Fibroblast of lung (primary cell): ENCODE measurements at regions not wholly inside any gene's neighbourhood (a gene's known extent, or its start where the extent isn't known, plus 50 kb on each side); places are given as distances from the start of the nearest gene placed in this dataset.

ENCODE experiments used
- DNase-seq, 2 donors: peaks; one replicate each; pipeline versions ENCODE4 v3.0.0 to v3.0.0-alpha.2; 2010; ENCODE audit warnings: low read depth in 2 of 2
- H2AFZ ChIP-seq: 2 replicates; pipeline ENCODE4 v1.5.1; 2012; ENCODE audit warnings: low read length, control low read depth, inconsistent platforms
- H3K27ac ChIP-seq: 2 replicates; pipeline ENCODE4 v1.5.1; 2011; ENCODE audit warnings: low read length, control low read depth; ENCODE audit not compliant: insufficient read depth
- H3K27me3 ChIP-seq: 2 replicates; pipeline ENCODE4 v1.5.1; 2011; ENCODE audit warnings: mild to moderate bottlenecking, low read length; ENCODE audit not compliant: control insufficient read depth, insufficient read depth
- H3K36me3 ChIP-seq: 2 replicates; pipeline ENCODE4 v1.5.1; 2011; ENCODE audit warnings: low read length; ENCODE audit not compliant: control insufficient read depth, insufficient read depth
- H3K4me1 ChIP-seq: 2 replicates; pipeline ENCODE4 v1.5.1; 2011; ENCODE audit warnings: low read length; ENCODE audit not compliant: control insufficient read depth, insufficient read depth; ENCODE audit errors: extremely low read depth
- H3K4me2 ChIP-seq: 2 replicates; pipeline ENCODE4 v1.5.1; 2011; ENCODE audit warnings: low read length, control low read depth; ENCODE audit not compliant: insufficient read depth; ENCODE audit errors: extremely low read depth
- H3K4me3 ChIP-seq, 4 experiments: fragments of 200-600 bp in 1 of 4; sonication (generic) in 1 of 4; replicated peaks in 1 of 4; 2 replicates each; pipeline ENCODE4 v1.5.1; 2011 to 2016; ENCODE audit warnings: low read length in 4 of 4, low read depth in 3 of 4, mild to moderate bottlenecking in 3 of 4, control low read depth in 2 of 4, inconsistent platforms in 1 of 4, mixed read lengths in 1 of 4; ENCODE audit not compliant: insufficient read depth in 1 of 4; ENCODE audit errors: control extremely low read depth in 1 of 4
- H3K79me2 ChIP-seq: 2 replicates; pipeline ENCODE4 v1.5.1; 2012; ENCODE audit warnings: mild to moderate bottlenecking, low read length, inconsistent platforms; ENCODE audit not compliant: control insufficient read depth, insufficient read depth
- H3K9ac ChIP-seq: 2 replicates; pipeline ENCODE4 v1.5.1; 2011; ENCODE audit warnings: mild to moderate bottlenecking, low read length, control low read depth; ENCODE audit not compliant: insufficient read depth
- H3K9me3 ChIP-seq: 2 replicates; pipeline ENCODE4 v1.5.1; 2012; ENCODE audit warnings: low read depth, low read length; ENCODE audit not compliant: control insufficient read depth, insufficient read depth
- H4K20me1 ChIP-seq: 2 replicates; pipeline ENCODE4 v1.5.1; 2011; ENCODE audit warnings: low read length; ENCODE audit not compliant: control insufficient read depth, insufficient read depth; ENCODE audit errors: extremely low read depth
- CTCF ChIP-seq, 2 donors: IDR thresholded peaks in 1 of 2; conservative IDR thresholded peaks in 1 of 2; 1 replicate in 1 of 2; 2 replicates in 1 of 2; pipeline ENCODE4 v1.5.1; 2011 to 2012; ENCODE audit warnings: low read length in 2 of 2, control low read depth in 1 of 2, inconsistent platforms in 1 of 2, low read depth in 1 of 2, mild to moderate bottlenecking in 1 of 2
- EZH2 ChIP-seq: IDR thresholded peaks from 2 replicates; pipeline ENCODE4 v1.5.1; 2012; ENCODE audit warnings: low read length, control low read depth, mild to moderate bottlenecking; ENCODE audit errors: missing control alignments

DNA sequence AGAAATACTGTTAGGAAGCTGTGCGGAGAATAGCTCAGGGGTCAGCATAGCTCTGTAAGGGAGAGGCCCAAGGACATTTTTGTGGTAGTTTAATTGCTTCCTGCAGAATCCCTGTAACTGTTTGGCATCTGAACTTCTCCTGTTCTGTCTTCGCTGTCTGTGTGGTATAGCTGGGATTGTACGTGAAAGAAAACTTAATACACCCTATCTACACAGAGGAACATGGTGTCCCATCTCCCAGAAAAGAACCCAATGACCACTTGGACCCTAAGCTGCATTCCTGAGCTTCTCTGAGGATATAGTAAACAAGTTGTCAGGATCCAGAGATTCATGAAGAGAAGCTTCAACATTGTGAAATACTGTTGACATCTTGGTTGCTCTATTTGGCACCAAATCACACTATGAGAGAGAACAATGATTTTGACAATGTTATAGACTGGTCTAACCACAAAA is 81.3 kb downstream of the CDC42EP3 start:
- no peak overlapping the region for H3K4me3 ChIP-seq
- no peaks in the 10 kb centered on the region for H3K36me3 ChIP-seq
- H3K9ac ChIP-seq, result no peak overlapping the region

More for the DNA sequence above, 81.3 kb downstream of the CDC42EP3 start:
- Histone ChIP-seq H4K20me1 (no peaks in the 10 kb centered on the region), H2AFZ (no peak overlapping the region), H3K79me2 (no peaks in the 10 kb centered on the region), H3K4me1 (peaks cover 29% of the 10 kb centered on the region), H3K4me2 (peak overlapping the region; percentile 59), H3K9me3 (no peaks in the 10 kb centered on the region), H3K27ac (peak overlapping the region; percentile 37), H3K27me3 (no peaks in the 10 kb centered on the region)
- DNase-seq, result peak; percentile 88 to 99
- TF ChIP-seq EZH2, result no peak
- TF ChIP-seq CTCF (conservative IDR thresholded peaks at IDR 0.05 in 1 of 2, IDR thresholded peaks at IDR 0.05 in 1 of 2; ENCODE audit: low read depth in 1 of 2, low read length in 2 of 2), result no peak
